ENCODE measurements at regions not wholly inside any gene's neighbourhood (a gene's known extent, or its start where the extent isn't known, plus 50 kb on each side); places are given as distances from the start of the nearest gene placed in this dataset.
"Not testable (repeated sequence)": the region's sequence is repeated elsewhere in the genome, so short reads cannot be mapped to it uniquely, and the experiment has no call there.

GRCh38 chr11:81634483-81634882, 1099.2 kb downstream of the FAM181B start:
- ATAC-seq (no peak), DNase-seq (no peak)
- CTCF ChIA-PET: no interaction called here
- Mint-ChIP-seq H3K27ac (no peak overlapping the region), H3K27me3 (ENCODE audit: low read depth) (no peaks in the 10 kb centered on the region), H3K9me3 (ENCODE audit: insufficient read depth) (no peaks in the 10 kb centered on the region), H3K4me1 (ENCODE audit: low read depth) (no peaks in the 10 kb centered on the region), H3K36me3 (ENCODE audit: low read depth) (no peaks in the 10 kb centered on the region), H3K4me3 (no peak overlapping the region)
- POLR2A ChIA-PET: no interaction called here

- ATAC-seq (no peak), DNase-seq (no peak)
- Mint-ChIP-seq H3K4me1 (ENCODE audit: low read depth) (no peaks in the 10 kb centered on the region), H3K4me3 (no peak overlapping the region), H3K27ac (no peak overlapping the region), H3K27me3 (ENCODE audit: low read depth) (no peaks in the 10 kb centered on the region), H3K9me3 (ENCODE audit: insufficient read depth) (no peaks in the 10 kb centered on the region), H3K36me3 (ENCODE audit: low read depth) (no peaks in the 10 kb centered on the region)
- ChIA-PET CTCF (no interaction called here), POLR2A (no interaction called here)
Observed at GRCh38 chr11:81602508-81602907, 1131.2 kb downstream of the FAM181B start.

- Mint-ChIP-seq H3K27me3 (ENCODE audit: low read depth) (no peaks in the 10 kb centered on the region), H3K4me1 (ENCODE audit: low read depth) (no peaks in the 10 kb centered on the region), H3K9me3 (ENCODE audit: insufficient read depth) (no peaks in the 10 kb centered on the region), H3K27ac (no peak overlapping the region), H3K4me3 (no peak overlapping the region), H3K36me3 (ENCODE audit: low read depth) (no peaks in the 10 kb centered on the region)
- ATAC-seq (no peak), DNase-seq (no peak)
- POLR2A ChIA-PET: no interaction called here
- CTCF ChIA-PET: no interaction called here
Observed at GRCh38 chr11:81596704-81597103, 1137.0 kb downstream of the FAM181B start.

- POLR2A ChIA-PET: no interaction called here
Observed at GRCh38 chr11:81585390-81585933, 1148.2 kb downstream of the FAM181B start.

GRCh38 chr11:81579339-81579738, 1154.3 kb downstream of the FAM181B start:
- ChIA-PET POLR2A (no interaction called here), CTCF (no interaction called here)
- DNase-seq (no peak), ATAC-seq (no peak)
- no peaks in the 10 kb centered on the region for H3K4me1 Mint-ChIP-seq (ENCODE audit: low read depth)
- no peaks in the 10 kb centered on the region for H3K27me3 Mint-ChIP-seq (ENCODE audit: low read depth)
- no peaks in the 10 kb centered on the region for H3K9me3 Mint-ChIP-seq (ENCODE audit: insufficient read depth)
- H3K36me3 Mint-ChIP-seq (ENCODE audit: low read depth): no peaks in the 10 kb centered on the region
- H3K27ac Mint-ChIP-seq: no peak overlapping the region
- no peak overlapping the region for H3K4me3 Mint-ChIP-seq

More at GRCh38 chr11:81585390-81585933, 1148.2 kb downstream of the FAM181B start:
- CTCF ChIA-PET: no interaction called here
- no peaks in the 10 kb centered on the region for H3K27me3 Mint-ChIP-seq (ENCODE audit: low read depth)
- no peak overlapping the region for H3K27ac Mint-ChIP-seq
- DNase-seq (no peak), ATAC-seq (no peak)
- no peak overlapping the region for H3K4me3 Mint-ChIP-seq
- H3K4me1 Mint-ChIP-seq (ENCODE audit: low read depth): no peaks in the 10 kb centered on the region
- no peaks in the 10 kb centered on the region for H3K9me3 Mint-ChIP-seq (ENCODE audit: insufficient read depth)
- H3K36me3 Mint-ChIP-seq (ENCODE audit: low read depth): no peaks in the 10 kb centered on the region

GRCh38 chr11:81578571-81578970, 1155.1 kb downstream of the FAM181B start:
- Mint-ChIP-seq H3K9me3 (ENCODE audit: insufficient read depth) (no peaks in the 10 kb centered on the region), H3K27me3 (ENCODE audit: low read depth) (no peaks in the 10 kb centered on the region), H3K4me1 (ENCODE audit: low read depth) (no peaks in the 10 kb centered on the region), H3K4me3 (no peak overlapping the region), H3K36me3 (ENCODE audit: low read depth) (no peaks in the 10 kb centered on the region), H3K27ac (no peak overlapping the region)
- no peak for ATAC-seq
- ChIA-PET CTCF (no interaction called here), POLR2A (no interaction called here)
- no peak for DNase-seq

GRCh38 chr11:81574301-81574700, 1159.4 kb downstream of the FAM181B start:
- Mint-ChIP-seq H3K4me1 (ENCODE audit: low read depth) (no peaks in the 10 kb centered on the region), H3K9me3 (ENCODE audit: insufficient read depth) (no peaks in the 10 kb centered on the region)
- CTCF ChIA-PET: no interaction called here

GRCh38 chr11:81573367-81573766, 1160.3 kb downstream of the FAM181B start:
- H3K36me3 Mint-ChIP-seq (ENCODE audit: low read depth): no peaks in the 10 kb centered on the region
- POLR2A ChIA-PET: no interaction called here
- no peak for DNase-seq
- no peaks in the 10 kb centered on the region for H3K4me1 Mint-ChIP-seq (ENCODE audit: low read depth)
- CTCF ChIA-PET: no interaction called here
- H3K9me3 Mint-ChIP-seq (ENCODE audit: insufficient read depth): no peaks in the 10 kb centered on the region
- H3K4me3 Mint-ChIP-seq: no peak overlapping the region
- H3K27ac Mint-ChIP-seq: no peak overlapping the region
- H3K27me3 Mint-ChIP-seq (ENCODE audit: low read depth): no peaks in the 10 kb centered on the region
- ATAC-seq: no peak

More at GRCh38 chr11:81574301-81574700, 1159.4 kb downstream of the FAM181B start:
- Mint-ChIP-seq H3K4me3 (no peak overlapping the region), H3K27me3 (ENCODE audit: low read depth) (no peaks in the 10 kb centered on the region), H3K27ac (no peak overlapping the region), H3K36me3 (ENCODE audit: low read depth) (no peaks in the 10 kb centered on the region)
- POLR2A ChIA-PET: no interaction called here
- ATAC-seq (no peak), DNase-seq (no peak)

GRCh38 chr11:81570669-81571068, 1163.0 kb downstream of the FAM181B start:
- H3K27ac Mint-ChIP-seq: no peak overlapping the region
- no peaks in the 10 kb centered on the region for H3K9me3 Mint-ChIP-seq (ENCODE audit: insufficient read depth)
- no peak overlapping the region for H3K4me3 Mint-ChIP-seq
- ChIA-PET CTCF (no interaction called here), POLR2A (no interaction called here)
- no peaks in the 10 kb centered on the region for H3K36me3 Mint-ChIP-seq (ENCODE audit: low read depth)
- no peak for DNase-seq
- no peaks in the 10 kb centered on the region for H3K4me1 Mint-ChIP-seq (ENCODE audit: low read depth)
- no peaks in the 10 kb centered on the region for H3K27me3 Mint-ChIP-seq (ENCODE audit: low read depth)
- no peak for ATAC-seq

GRCh38 chr11:81569999-81570398, 1163.7 kb downstream of the FAM181B start:
- ATAC-seq (no peak), DNase-seq (no peak)
- H3K27ac Mint-ChIP-seq: no peak overlapping the region
- H3K9me3 Mint-ChIP-seq (ENCODE audit: insufficient read depth): no peaks in the 10 kb centered on the region
- no peaks in the 10 kb centered on the region for H3K4me1 Mint-ChIP-seq (ENCODE audit: low read depth)
- ChIA-PET POLR2A (no interaction called here), CTCF (no interaction called here)
- no peaks in the 10 kb centered on the region for H3K36me3 Mint-ChIP-seq (ENCODE audit: low read depth)
- no peak overlapping the region for H3K4me3 Mint-ChIP-seq
- H3K27me3 Mint-ChIP-seq (ENCODE audit: low read depth): no peaks in the 10 kb centered on the region

- Mint-ChIP-seq H3K9me3 (ENCODE audit: insufficient read depth) (no peaks in the 10 kb centered on the region), H3K36me3 (ENCODE audit: low read depth) (no peaks in the 10 kb centered on the region), H3K27ac (no peak overlapping the region), H3K4me3 (no peak overlapping the region), H3K27me3 (ENCODE audit: low read depth) (no peaks in the 10 kb centered on the region), H3K4me1 (ENCODE audit: low read depth) (no peaks in the 10 kb centered on the region)
- DNase-seq (no peak), ATAC-seq (no peak)
- POLR2A ChIA-PET: no interaction called here
- CTCF ChIA-PET: no interaction called here
Observed at GRCh38 chr11:81568918-81569317, 1164.7 kb downstream of the FAM181B start.

- Mint-ChIP-seq H3K4me1 (ENCODE audit: low read depth) (no peaks in the 10 kb centered on the region), H3K4me3 (no peak overlapping the region), H3K9me3 (ENCODE audit: insufficient read depth) (no peaks in the 10 kb centered on the region), H3K36me3 (ENCODE audit: low read depth) (no peaks in the 10 kb centered on the region), H3K27me3 (ENCODE audit: low read depth) (no peaks in the 10 kb centered on the region), H3K27ac (no peak overlapping the region)
- no peak for ATAC-seq
- ChIA-PET CTCF (no interaction called here), POLR2A (no interaction called here)
- no peak for DNase-seq
Observed at GRCh38 chr11:81548123-81548522, 1185.5 kb downstream of the FAM181B start.

GRCh38 chr11:81539806-81540205, 1193.9 kb downstream of the FAM181B start:
- not testable (repeated sequence) for ATAC-seq; H3K27me3 Mint-ChIP-seq (ENCODE audit: low read depth); H3K27ac Mint-ChIP-seq

More at GRCh38 chr11:81539806-81540205, 1193.9 kb downstream of the FAM181B start:
- H3K36me3 Mint-ChIP-seq (ENCODE audit: low read depth); CTCF ChIA-PET; H3K4me1 Mint-ChIP-seq (ENCODE audit: low read depth); POLR2A ChIA-PET; DNase-seq; H3K9me3 Mint-ChIP-seq (ENCODE audit: insufficient read depth); H3K4me3 Mint-ChIP-seq: not testable (repeated sequence)
